ENCODE measurements at regions not wholly inside any gene's neighbourhood (a gene's known extent, or its start where the extent isn't known, plus 50 kb on each side); places are given as distances from the start of the nearest gene placed in this dataset.

- peaks cover 5% of the 10 kb centered on the region for H3K27me3 Mint-ChIP-seq (ENCODE audit: unreplicated experiment)
- H3K9me3 Mint-ChIP-seq (ENCODE audit: unreplicated experiment) = no peaks in the 10 kb centered on the region
- no peaks in the 10 kb centered on the region for H3K36me3 Mint-ChIP-seq (ENCODE audit: unreplicated experiment)
- no peak for TF ChIP-seq CTCF (IDR thresholded peaks at IDR 0.05; ENCODE audit: partially characterized antibody, unreplicated experiment)
- no peak overlapping the region for H3K4me3 Mint-ChIP-seq (ENCODE audit: unreplicated experiment)
- DNase-seq = no peak
- no peak overlapping the region for H3K27ac Mint-ChIP-seq (ENCODE audit: unreplicated experiment)
- H3K4me1 Mint-ChIP-seq (ENCODE audit: low read depth, unreplicated experiment) = peaks cover 5% of the 10 kb centered on the region
Measured at GRCh38 chr2:887639-888038, 63.0 kb upstream of the SNTG2 start.

- Mint-ChIP-seq H3K9me3 (ENCODE audit: unreplicated experiment) (no peaks in the 10 kb centered on the region), H3K4me1 (ENCODE audit: low read depth, unreplicated experiment) (peaks cover 5% of the 10 kb centered on the region), H3K4me3 (ENCODE audit: unreplicated experiment) (no peak overlapping the region), H3K36me3 (ENCODE audit: unreplicated experiment) (no peaks in the 10 kb centered on the region), H3K27ac (ENCODE audit: unreplicated experiment) (no peak overlapping the region), H3K27me3 (ENCODE audit: unreplicated experiment) (peaks cover 5% of the 10 kb centered on the region)
- no peak for TF ChIP-seq CTCF (IDR thresholded peaks at IDR 0.05; ENCODE audit: partially characterized antibody, unreplicated experiment)
- no peak for DNase-seq
Measured at GRCh38 chr2:886072-887022, 64.3 kb upstream of the SNTG2 start.

- no peaks in the 10 kb centered on the region for H3K9me3 Mint-ChIP-seq (ENCODE audit: unreplicated experiment)
- no peak for DNase-seq
- peaks cover 7% of the 10 kb centered on the region for H3K4me1 Mint-ChIP-seq (ENCODE audit: low read depth, unreplicated experiment)
- H3K27me3 Mint-ChIP-seq (ENCODE audit: unreplicated experiment) = peaks cover 5% of the 10 kb centered on the region
- H3K4me3 Mint-ChIP-seq (ENCODE audit: unreplicated experiment) = no peak overlapping the region
- no peak overlapping the region for H3K27ac Mint-ChIP-seq (ENCODE audit: unreplicated experiment)
- no peak for TF ChIP-seq CTCF (IDR thresholded peaks at IDR 0.05; ENCODE audit: partially characterized antibody, unreplicated experiment)
- H3K36me3 Mint-ChIP-seq (ENCODE audit: unreplicated experiment) = no peaks in the 10 kb centered on the region
Measured at GRCh38 chr2:885230-886071, 65.2 kb upstream of the SNTG2 start.

GRCh38 chr2:883803-884748 is 66.6 kb upstream of the SNTG2 start:
- Mint-ChIP-seq H3K4me1 (ENCODE audit: low read depth, unreplicated experiment) (peaks cover 7% of the 10 kb centered on the region), H3K27me3 (ENCODE audit: unreplicated experiment) (peaks cover 5% of the 10 kb centered on the region), H3K36me3 (ENCODE audit: unreplicated experiment) (no peaks in the 10 kb centered on the region), H3K27ac (ENCODE audit: unreplicated experiment) (no peak overlapping the region), H3K9me3 (ENCODE audit: unreplicated experiment) (peaks cover 1% of the 10 kb centered on the region), H3K4me3 (ENCODE audit: unreplicated experiment) (no peak overlapping the region)
- DNase-seq = no peak
- no peak for TF ChIP-seq CTCF (IDR thresholded peaks at IDR 0.05; ENCODE audit: partially characterized antibody, unreplicated experiment)

All from glutamatergic neuron (in vitro differentiated cells).